SH-SY5Y (cell line): ENCODE measurements at regions not wholly inside any gene's neighbourhood (a gene's known extent, or its start where the extent isn't known, plus 50 kb on each side); places are given as distances from the start of the nearest gene placed in this dataset.

Source experiments
- GATA2 ChIP-seq: IDR thresholded peaks from 2 replicates; pipeline ENCODE4 v1.6.1; 2011; ENCODE audit warnings: mild to moderate bottlenecking, low read depth, low read length
- GATA3 ChIP-seq: IDR thresholded peaks from 2 replicates; pipeline ENCODE4 v1.6.1; 2011; ENCODE audit warnings: low read depth, mild to moderate bottlenecking, low read length, moderate library complexity

GRCh38 chr2:6617794-6618193 lies 247.9 kb downstream of the CMPK2 start:
- TF ChIP-seq GATA2 (no peak), GATA3 (no peak)

- TF ChIP-seq GATA3 (no peak), GATA2 (no peak)
Observed at GRCh38 chr2:6618201-6618600, 247.5 kb downstream of the CMPK2 start.

DNA sequence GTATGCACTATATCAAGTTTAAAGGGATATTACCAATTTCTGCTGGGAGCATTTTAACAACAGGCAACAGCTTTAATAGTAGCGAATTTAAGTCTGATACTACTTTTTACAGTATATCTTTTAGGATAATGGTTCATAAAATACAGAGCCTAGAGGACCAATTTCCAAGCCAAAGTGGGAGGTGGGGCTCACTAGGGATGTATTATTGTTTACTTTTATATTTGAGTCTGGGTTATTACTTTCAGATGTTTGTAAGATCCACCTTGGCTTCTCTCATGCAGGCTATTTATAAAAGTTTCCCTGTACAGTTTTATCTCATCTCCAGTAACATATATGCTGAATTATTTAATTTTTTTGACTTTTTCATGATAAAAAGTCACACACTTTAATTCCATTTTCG lies 242.0 kb downstream of the CMPK2 start:
- no peak for TF ChIP-seq GATA2
- TF ChIP-seq GATA3, result no peak

DNA sequence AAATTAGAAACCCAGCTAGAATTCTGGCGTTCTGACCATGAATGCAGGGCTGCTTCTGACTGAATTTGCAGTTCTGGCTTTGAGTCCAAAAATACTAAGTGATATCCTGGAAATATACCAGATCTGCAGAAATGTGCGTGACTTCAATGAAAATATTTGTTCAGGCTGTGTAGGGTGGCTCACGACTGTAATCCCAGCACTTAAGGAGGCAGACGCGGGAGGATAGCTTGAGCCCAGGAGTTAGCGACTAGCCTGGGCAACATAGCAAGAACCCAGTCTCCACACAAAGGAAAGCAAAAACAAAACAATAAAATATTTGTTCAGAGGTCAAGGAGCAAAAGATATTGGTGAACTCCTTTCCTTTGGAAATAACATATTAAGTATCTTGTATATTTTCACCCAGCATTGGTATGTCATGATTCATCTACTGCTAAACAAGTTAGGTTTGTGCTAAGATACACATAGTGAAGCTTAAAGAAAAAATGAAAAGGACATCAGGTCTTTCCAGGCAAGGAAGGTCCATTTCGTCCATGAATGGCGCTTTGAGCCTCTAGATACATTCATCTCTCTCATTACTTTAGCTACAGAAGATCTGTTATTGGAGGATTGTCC lies 239.2 kb downstream of the CMPK2 start:
- TF ChIP-seq GATA2 (no peak), GATA3 (no peak)

GRCh38 chr2:6627316-6627715 lies 238.4 kb downstream of the CMPK2 start:
- TF ChIP-seq GATA3, result no peak
- TF ChIP-seq GATA2, result no peak

GRCh38 chr2:6630209-6630608 lies 235.5 kb downstream of the CMPK2 start:
- no peak for TF ChIP-seq GATA2
- no peak for TF ChIP-seq GATA3

DNA sequence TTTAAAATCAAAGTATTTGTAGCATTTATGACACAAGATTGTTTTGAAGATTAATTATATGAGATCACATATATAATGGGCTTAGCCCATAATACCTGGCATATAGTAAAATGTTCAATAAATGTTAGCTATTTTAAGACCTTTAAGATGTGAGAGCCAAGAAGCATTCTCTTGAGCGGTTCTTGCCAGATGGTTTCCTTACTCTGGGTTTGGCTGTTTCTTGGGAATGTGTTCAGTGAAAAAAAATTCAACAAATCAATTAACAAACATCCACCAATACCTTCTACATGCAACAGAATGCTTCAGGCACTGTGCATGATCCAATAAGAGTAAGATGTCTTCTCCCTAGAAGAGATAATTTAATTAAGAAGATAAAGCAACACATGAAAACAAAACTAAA lies 230.4 kb downstream of the CMPK2 start:
- no peak for TF ChIP-seq GATA3
- no peak for TF ChIP-seq GATA2

GRCh38 chr2:6637330-6637729 lies 228.4 kb downstream of the CMPK2 start:
- TF ChIP-seq GATA2 (peak; percentile 66; the same call in 1 of the 2 replicates), GATA3 (peak; percentile 78)

DNA sequence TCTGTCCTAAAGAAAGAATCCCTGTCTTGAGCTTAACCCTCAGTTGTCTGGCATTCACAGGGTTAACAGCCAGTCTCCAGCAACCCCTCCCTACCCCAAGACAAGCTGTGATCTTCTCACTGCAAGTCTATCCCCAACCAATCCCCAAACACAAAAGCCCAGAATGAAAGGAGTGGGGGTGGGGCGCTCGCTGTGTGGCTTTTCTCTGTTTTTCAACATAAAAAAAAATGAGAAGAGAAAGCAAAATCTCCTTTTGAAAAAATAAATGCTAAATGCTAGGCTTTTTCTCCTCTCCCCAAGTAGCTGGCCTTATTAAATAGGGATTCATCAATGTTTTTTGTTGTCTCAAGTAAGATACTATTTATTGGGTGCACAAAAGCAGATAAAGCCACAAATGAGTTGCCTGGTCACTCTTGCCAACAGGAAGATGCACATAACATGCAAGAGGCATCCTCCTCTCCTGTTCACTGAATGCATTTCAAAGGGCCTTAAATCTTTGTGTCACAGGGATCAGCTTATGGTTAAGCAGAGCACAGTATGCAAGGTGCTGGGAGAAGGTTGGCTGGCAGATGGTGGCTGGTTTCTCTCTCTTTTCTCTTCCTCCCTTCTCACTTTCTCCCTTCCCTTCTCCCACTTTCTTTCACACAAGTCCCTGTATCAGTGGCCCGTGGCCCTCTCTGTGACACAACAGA lies 225.6 kb downstream of the CMPK2 start:
- no peak for TF ChIP-seq GATA2
- no peak for TF ChIP-seq GATA3

DNA sequence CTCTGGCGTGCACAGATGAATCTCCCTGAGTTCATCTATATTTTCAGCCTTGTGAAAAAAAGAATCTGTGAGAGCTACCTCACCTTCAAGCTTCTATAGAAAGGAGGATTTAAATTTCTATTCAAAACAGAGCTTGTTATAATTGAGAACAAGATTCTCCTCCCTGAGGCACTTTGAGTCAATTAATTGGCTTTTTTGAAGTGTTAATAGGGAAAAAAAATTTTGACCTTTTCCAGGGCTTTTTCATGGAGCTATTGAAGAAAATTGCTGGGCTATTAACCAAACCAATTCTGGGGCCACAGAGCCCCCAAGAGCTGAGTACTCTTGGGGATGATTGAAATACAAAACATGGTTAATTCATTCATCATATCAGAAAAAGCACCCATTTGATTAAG lies 225.1 kb downstream of the CMPK2 start:
- TF ChIP-seq GATA2, result no peak
- no peak for TF ChIP-seq GATA3

DNA sequence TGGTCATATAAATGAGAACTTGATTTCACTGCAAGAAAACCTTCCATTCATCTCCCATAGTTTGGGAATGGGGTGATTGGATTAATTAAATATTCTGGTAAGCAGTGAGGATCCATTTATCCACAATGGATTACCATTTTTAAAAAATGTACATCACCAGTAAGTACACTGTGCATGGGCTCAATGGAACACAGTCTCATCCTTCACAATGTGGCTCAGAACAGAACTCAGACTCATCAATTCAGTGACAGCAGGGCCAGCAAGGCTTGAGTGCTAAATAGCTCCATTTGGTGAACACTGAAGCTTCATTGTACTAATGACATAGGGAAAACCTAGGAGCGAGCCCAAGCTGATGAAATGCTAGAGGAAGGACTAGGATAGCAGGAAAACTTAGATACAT lies 223.8 kb downstream of the CMPK2 start:
- TF ChIP-seq GATA3 (no peak), GATA2 (no peak)

GRCh38 chr2:6644261-6644660 lies 221.4 kb downstream of the CMPK2 start:
- no peak for TF ChIP-seq GATA3
- no peak for TF ChIP-seq GATA2

- TF ChIP-seq GATA2 (no peak), GATA3 (no peak)
Observed at GRCh38 chr2:6645004-6645403, 220.7 kb downstream of the CMPK2 start.

- no peak for TF ChIP-seq GATA3
- TF ChIP-seq GATA2, result peak; percentile 49
Observed at GRCh38 chr2:6645672-6646071, 220.0 kb downstream of the CMPK2 start.

- no peak for TF ChIP-seq GATA2
- TF ChIP-seq GATA3, result no peak
Observed at GRCh38 chr2:6647046-6647445, 218.7 kb downstream of the CMPK2 start.
